Fibroblast of the aortic adventitia (primary cell): ENCODE measurements at regions not wholly inside any gene's neighbourhood (a gene's known extent, or its start where the extent isn't known, plus 50 kb on each side); places are given as distances from the start of the nearest gene placed in this dataset.

Experiments
- DNase-seq: peaks from one replicate; pipeline ENCODE4 v3.0.0-alpha.2; 2010; ENCODE audit warnings: low read depth
- H3K4me3 ChIP-seq: 2 replicates; pipeline ENCODE4 v1.5.1; 2011; ENCODE audit warnings: low read depth, mild to moderate bottlenecking, control low read depth, low read length, moderate library complexity
- TF ChIP-seq, protein P1 (sequence below): IDR thresholded peaks from 2 replicates; pipeline ENCODE4 v1.5.1; 2011; ENCODE audit warnings: mild to moderate bottlenecking, low read length, control low read depth, inconsistent platforms; ENCODE audit not compliant: insufficient read depth

DNA sequence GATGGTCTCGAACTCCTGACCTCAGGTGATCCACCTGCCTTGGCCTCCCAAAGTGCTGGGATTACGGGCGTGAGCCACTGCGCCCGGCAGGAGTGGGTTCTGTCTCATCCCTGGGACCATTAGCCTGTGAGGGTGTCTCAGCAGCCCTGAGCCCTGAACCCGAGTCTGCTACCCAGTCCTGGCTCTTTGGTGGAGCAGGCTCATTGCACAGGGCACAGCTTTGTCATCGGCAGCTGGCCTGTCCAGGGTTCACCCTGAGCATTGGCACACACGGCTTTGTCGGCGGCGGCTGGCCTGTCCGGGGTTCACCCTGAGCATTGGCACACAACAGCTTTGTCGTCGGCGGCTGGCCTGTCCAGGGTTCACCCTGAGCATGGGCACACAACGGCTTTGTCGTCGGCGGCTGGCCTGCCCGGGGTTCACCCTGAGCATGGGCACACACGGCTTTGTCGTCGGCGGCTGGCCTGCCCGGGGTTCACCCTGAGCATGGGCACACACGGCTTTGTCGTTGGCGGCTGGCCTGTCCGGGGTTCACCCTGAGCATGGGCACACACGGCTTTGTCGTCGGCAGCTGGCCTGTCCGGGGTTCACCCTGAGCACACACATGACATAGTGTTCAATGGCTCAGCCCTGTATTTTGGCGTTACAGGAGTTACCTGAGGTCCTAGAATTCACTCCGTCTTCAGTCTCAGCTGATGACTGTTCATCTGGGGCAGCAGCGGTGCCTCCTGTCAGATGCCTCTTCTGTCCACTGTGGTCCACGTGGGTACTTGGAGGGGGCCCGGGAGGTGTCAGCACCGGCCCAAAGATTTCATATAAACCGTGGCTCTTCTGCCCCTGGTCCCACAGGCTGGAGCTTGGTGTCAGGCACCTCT is 1082.5 kb downstream of the BRD1 start:
- TF ChIP-seq, protein P1, sequence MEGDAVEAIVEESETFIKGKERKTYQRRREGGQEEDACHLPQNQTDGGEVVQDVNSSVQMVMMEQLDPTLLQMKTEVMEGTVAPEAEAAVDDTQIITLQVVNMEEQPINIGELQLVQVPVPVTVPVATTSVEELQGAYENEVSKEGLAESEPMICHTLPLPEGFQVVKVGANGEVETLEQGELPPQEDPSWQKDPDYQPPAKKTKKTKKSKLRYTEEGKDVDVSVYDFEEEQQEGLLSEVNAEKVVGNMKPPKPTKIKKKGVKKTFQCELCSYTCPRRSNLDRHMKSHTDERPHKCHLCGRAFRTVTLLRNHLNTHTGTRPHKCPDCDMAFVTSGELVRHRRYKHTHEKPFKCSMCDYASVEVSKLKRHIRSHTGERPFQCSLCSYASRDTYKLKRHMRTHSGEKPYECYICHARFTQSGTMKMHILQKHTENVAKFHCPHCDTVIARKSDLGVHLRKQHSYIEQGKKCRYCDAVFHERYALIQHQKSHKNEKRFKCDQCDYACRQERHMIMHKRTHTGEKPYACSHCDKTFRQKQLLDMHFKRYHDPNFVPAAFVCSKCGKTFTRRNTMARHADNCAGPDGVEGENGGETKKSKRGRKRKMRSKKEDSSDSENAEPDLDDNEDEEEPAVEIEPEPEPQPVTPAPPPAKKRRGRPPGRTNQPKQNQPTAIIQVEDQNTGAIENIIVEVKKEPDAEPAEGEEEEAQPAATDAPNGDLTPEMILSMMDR: no peak
- DNase-seq: no peak
- H3K4me3 ChIP-seq: no peak overlapping the region

- TF ChIP-seq, protein P1: no peak
- no peak overlapping the region for H3K4me3 ChIP-seq
- no peak for DNase-seq
Measured at GRCh38 chr22:48744283-48744641, 1083.4 kb downstream of the BRD1 start.

- H3K4me3 ChIP-seq: no peak overlapping the region
- TF ChIP-seq, protein P1: no peak
- DNase-seq: no peak
Measured at GRCh38 chr22:48743601-48744282, 1083.9 kb downstream of the BRD1 start.

DNA sequence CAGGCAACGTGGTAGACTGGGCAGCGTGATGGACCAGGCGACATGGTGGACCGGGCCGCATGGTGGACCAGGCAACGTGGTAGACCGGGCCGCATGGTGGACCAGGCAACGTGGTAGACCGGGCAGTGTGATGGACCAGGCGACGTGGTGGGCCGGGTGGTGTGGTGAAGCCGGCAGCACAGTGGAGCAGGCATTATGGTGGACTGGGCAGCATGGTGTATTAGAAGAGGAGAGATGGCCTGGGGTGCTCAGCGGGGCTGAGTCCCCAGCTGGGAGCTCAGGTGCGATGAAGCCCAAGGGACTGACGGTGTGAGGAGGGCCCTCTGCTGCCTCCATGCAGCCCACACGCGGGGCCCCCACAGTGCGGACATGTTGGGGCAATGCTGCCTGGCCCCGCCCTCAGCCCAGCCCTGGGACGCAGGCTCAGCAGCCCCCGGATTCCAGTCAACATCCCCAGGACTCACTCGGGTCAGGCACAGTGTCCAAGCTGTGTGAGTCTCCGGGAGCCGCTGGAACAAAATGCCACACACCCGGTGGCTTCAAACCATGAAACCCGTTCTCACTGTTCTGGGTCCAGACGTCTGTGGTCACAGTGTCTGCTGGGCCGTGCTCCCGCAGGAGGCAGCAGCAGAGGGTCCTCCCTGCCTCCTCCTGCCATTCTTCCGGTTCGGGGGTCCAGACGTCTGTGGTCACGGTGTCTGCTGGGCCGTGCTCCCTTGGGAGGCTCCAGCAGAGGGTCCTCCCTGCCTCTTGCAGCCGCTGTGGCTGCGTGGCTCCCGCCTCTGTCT is 1084.9 kb downstream of the BRD1 start:
- no peak overlapping the region for H3K4me3 ChIP-seq
- no peak for DNase-seq
- TF ChIP-seq, protein P1: no peak

GRCh38 chr22:48742191-48742555 is 1085.5 kb downstream of the BRD1 start:
- no peak for DNase-seq
- TF ChIP-seq, protein P1: no peak
- H3K4me3 ChIP-seq: no peak overlapping the region

DNA sequence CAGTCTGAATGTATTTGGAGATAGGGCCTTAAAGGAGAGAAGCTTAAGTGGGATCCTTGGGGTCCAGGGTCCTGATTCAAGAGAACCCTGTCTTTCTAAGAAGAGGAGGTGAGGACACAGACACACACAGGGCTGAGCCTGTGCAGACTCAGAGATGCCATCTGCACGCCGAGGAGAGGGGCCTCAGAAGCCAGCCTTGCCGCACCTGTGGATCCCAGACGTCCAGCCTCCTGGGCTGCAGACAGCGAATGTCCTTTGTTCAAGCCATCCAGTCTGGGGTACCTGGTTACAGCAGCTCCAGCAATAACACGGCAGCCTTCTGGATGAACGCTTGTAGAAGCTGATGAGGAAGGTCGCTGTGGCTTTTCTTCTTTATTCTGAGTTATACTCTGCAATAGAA is 1086.1 kb downstream of the BRD1 start:
- TF ChIP-seq, protein P1: no peak
- no peak for DNase-seq
- H3K4me3 ChIP-seq: no peak overlapping the region
